PC-3 (cell line): ENCODE measurements at regions not wholly inside any gene's neighbourhood (a gene's known extent, or its start where the extent isn't known, plus 50 kb on each side); places are given as distances from the start of the nearest gene placed in this dataset.

ENCODE experiments used
- EZH2 ChIP-seq: fragments of 300-600 bp; sonication (generic); IDR thresholded peaks from one replicate; pipeline ENCODE4 v1.6.1; 2017; ENCODE audit warnings: antibody characterized with exemption, mild to moderate bottlenecking, low read length; ENCODE audit not compliant: unreplicated experiment
- EZH2phosphoT487 ChIP-seq: fragments of 300-600 bp; sonication (generic); IDR thresholded peaks from 2 replicates; pipeline ENCODE4 v1.6.1; 2018; ENCODE audit warnings: mild to moderate bottlenecking, antibody characterized with exemption, low read length, borderline replicate concordance
- TF ChIP-seq, protein P1 (sequence below): fragments of 300-600 bp; sonication (generic); conservative IDR thresholded peaks from 2 replicates; pipeline ENCODE4 v1.5.1; 2017; ENCODE audit warnings: antibody characterized with exemption, low read depth, mild to moderate bottlenecking, low read length

DNA sequence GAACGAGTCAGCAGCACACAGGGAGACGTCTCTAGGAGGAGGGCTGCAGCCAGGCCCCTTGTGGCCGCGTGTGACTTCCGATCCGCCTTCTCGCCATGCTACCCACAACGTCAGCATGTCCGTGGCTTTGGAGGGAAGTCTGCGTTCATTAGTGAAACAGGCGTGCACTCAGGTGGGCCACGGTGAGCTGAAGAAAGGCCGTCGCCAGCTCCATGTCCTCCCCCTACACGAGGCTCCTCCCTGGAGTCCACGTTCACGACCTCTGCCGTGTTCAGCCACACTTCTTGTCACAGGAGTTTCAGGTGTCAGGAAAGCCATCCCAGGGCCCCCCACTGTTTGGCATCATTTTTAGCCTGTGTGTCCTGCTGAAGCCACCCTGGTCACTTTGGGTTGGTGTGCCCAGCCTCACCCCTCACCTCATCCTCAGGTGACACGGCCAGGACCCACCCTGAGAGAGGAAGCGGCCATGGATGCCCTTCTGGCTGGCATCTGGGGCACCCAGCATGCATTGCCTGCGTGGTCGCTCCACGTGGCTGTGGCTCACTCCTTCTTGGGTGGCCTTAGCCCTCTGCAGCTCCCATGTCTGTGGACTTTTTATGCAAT is 310.6 kb upstream of the SHH start:
- TF ChIP-seq EZH2, result no peak
- TF ChIP-seq, protein P1, sequence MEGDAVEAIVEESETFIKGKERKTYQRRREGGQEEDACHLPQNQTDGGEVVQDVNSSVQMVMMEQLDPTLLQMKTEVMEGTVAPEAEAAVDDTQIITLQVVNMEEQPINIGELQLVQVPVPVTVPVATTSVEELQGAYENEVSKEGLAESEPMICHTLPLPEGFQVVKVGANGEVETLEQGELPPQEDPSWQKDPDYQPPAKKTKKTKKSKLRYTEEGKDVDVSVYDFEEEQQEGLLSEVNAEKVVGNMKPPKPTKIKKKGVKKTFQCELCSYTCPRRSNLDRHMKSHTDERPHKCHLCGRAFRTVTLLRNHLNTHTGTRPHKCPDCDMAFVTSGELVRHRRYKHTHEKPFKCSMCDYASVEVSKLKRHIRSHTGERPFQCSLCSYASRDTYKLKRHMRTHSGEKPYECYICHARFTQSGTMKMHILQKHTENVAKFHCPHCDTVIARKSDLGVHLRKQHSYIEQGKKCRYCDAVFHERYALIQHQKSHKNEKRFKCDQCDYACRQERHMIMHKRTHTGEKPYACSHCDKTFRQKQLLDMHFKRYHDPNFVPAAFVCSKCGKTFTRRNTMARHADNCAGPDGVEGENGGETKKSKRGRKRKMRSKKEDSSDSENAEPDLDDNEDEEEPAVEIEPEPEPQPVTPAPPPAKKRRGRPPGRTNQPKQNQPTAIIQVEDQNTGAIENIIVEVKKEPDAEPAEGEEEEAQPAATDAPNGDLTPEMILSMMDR, result no peak
- no peak for TF ChIP-seq EZH2phosphoT487
